ENCODE measurements at regions not wholly inside any gene's neighbourhood (a gene's known extent, or its start where the extent isn't known, plus 50 kb on each side); places are given as distances from the start of the nearest gene placed in this dataset.

GRCh38 chr18:56207989-56208388, 430.4 kb downstream of the TXNL1 start:
- TF ChIP-seq USF2 (CRISPR knock-in tag; IDR thresholded peaks at IDR 0.05): no peak
- no peak for TF ChIP-seq CTCF (IDR thresholded peaks at IDR 0.05 in 2 of 3, conservative IDR thresholded peaks at IDR 0.05 in 1 of 3; ENCODE audit: insufficient read depth in 2 of 3, low read depth in 1 of 3, low read length in 3 of 3)
- no peak for TF ChIP-seq ATF1 (CRISPR knock-in tag; IDR thresholded peaks at IDR 0.05)
- TF ChIP-seq ATF1 (tag; IDR thresholded peaks at IDR 0.05): no peak
- TF ChIP-seq GATAD2A (IDR thresholded peaks at IDR 0.05): no peak
- TF ChIP-seq SAFB (IDR thresholded peaks at IDR 0.05; ENCODE audit: borderline replicate concordance, low read depth, low read length): no peak
